Adipocyte (in vitro differentiated cells): ENCODE measurements at regions not wholly inside any gene's neighbourhood (a gene's known extent, or its start where the extent isn't known, plus 50 kb on each side); places are given as distances from the start of the nearest gene placed in this dataset.

Experiments used
- DNase-seq: peaks from one replicate; pipeline ENCODE4 v3.0.0-alpha.2; 2015; ENCODE audit warnings: low read depth
- H3K27me3 ChIP-seq: replicated peaks from 2 replicates; pipeline ENCODE4 v1.7.0; 2013; ENCODE audit warnings: mild to moderate bottlenecking, low read length, moderate library complexity; ENCODE audit not compliant: control insufficient read depth, insufficient read depth
- H3K36me3 ChIP-seq: 2 replicates; pipeline ENCODE4 v1.7.0; 2013; ENCODE audit warnings: low read length, mild to moderate bottlenecking, moderate library complexity; ENCODE audit not compliant: control insufficient read depth, insufficient read depth, severe bottlenecking
- H3K4me1 ChIP-seq: 2 replicates; pipeline ENCODE4 v1.7.0; 2013; ENCODE audit warnings: mild to moderate bottlenecking, low read length, moderate library complexity; ENCODE audit not compliant: control insufficient read depth, insufficient read depth
- H3K4me3 ChIP-seq: 2 replicates; pipeline ENCODE4 v1.7.0; 2013; ENCODE audit warnings: mild to moderate bottlenecking, low read length, moderate library complexity
- H3K9ac ChIP-seq: 2 replicates; pipeline ENCODE4 v1.7.0; 2013; ENCODE audit warnings: mild to moderate bottlenecking, low read length, moderate library complexity
- H3K9me3 ChIP-seq: 2 replicates; pipeline ENCODE4 v1.7.0; 2013; ENCODE audit warnings: mild to moderate bottlenecking, low read length, moderate library complexity; ENCODE audit not compliant: control insufficient read depth

DNA sequence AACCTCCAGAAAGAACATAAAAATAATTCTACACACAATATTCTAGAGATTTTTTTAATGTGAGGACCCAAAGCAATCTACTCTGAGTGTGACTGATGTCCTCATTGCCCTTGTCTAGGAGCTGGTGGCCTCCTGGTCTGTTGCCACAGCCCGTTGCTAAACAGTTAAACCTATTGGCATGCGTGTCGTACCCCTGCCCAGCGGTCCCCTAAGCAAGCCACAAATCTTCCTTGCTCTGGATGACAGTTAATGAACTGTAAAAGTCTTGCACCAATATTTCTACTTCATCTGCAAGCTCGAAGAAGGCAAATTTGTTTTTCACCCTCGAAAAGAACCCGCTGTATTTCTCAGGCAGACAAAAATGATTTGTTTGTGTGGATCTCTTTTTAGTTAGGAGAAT is 489.1 kb upstream of the MEX3C start:
- DNase-seq: no peak
- no peaks in the 10 kb centered on the region for H3K4me1 ChIP-seq

DNA sequence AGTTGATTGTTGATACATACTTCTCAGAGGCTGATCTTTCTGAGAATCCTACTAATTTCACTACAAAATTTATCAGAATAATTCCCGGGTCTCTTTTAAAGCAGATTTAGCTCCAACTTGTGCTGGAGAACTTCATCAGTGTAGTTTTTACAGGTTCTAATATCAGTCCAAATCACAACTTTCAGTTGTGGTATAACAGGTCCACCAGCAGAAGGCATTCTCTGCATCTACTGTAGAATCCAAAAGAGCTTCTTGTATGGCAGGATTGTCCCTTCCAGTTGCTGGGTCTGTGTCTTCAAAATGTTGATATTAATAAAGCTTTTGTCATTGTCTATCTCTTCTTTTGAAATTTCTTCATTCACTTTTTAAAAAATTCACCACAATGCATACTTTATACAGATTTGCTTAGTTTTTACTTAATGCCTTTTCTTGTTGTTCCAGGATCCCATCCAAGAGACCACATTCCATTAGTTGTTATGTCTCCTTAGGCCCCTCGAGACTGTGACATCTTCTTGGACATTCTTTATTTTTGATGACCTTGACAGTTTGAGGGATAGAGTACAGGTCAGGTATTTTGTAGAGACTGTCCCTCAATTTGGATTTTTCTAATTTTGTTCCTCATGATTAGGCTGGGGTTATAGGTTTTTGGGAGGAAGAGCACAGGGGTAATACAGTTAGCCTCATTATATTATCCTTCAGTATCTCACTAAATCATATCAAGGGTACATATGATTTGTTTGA is 490.5 kb upstream of the MEX3C start:
- no peak for DNase-seq

More for the DNA sequence above, 489.1 kb upstream of the MEX3C start:
- Histone ChIP-seq H3K36me3 (no peaks in the 10 kb centered on the region), H3K9ac (no peak overlapping the region), H3K27me3 (no peaks in the 10 kb centered on the region), H3K9me3 (peaks cover 4% of the 10 kb centered on the region), H3K4me3 (no peak overlapping the region)

DNA sequence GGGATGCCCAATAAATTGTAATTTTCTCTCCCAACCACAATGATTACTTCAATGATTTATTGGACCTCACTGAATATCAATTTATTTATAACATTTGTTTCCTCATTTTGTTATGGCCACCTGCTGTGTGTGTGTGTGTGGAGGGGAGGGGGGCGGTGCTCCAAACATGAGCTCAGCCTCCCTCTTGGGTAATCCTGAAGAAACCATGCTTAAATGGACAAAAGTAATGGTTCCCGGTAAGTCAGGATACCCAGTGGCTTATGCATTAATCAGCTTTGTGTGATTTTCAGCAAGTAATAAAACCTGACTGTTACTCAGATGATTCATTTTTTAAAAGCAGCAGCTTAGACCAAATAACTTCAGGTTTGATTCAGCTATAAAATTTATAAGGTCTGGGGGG is 495.1 kb upstream of the MEX3C start:
- no peaks in the 10 kb centered on the region for H3K36me3 ChIP-seq
- no peak overlapping the region for H3K9ac ChIP-seq
- no peaks in the 10 kb centered on the region for H3K4me1 ChIP-seq
- DNase-seq: no peak
- no peaks in the 10 kb centered on the region for H3K27me3 ChIP-seq
- H3K9me3 ChIP-seq: no peaks in the 10 kb centered on the region
- H3K4me3 ChIP-seq: no peak overlapping the region

More for the DNA sequence above, 490.5 kb upstream of the MEX3C start:
- Histone ChIP-seq H3K4me1 (no peaks in the 10 kb centered on the region), H3K36me3 (no peaks in the 10 kb centered on the region), H3K27me3 (no peaks in the 10 kb centered on the region), H3K9ac (no peak overlapping the region), H3K9me3 (no peaks in the 10 kb centered on the region), H3K4me3 (no peak overlapping the region)

DNA sequence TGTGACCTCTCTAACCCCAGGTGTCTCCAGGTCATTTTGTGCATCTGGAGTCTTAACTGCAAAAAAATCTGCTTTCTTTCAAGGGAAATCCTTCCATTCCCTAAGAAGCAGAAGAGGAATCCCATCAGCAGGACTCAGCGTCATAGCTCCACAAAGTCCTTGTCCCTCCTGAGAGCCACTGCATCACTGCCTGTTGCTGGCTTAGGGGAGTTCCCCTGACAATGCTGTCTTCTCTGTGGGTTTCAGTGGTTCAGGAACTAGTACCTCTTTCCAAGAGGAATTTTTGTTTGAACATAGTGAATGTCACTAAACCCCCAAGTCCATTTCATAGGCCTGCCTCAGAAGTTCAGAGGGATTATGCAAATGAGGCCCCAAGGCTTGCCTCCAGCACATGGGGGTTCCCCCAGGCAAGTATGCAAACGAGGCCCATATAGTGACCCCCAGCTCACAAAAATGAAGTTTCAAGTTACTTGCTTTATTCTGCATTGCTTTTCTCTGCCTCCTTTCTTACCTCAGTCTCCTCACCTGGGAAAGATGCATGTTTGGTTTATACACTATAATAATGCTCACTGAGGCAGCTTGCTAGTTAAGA is 513.9 kb upstream of the MEX3C start:
- Histone ChIP-seq H3K4me1 (no peaks in the 10 kb centered on the region), H3K36me3 (no peaks in the 10 kb centered on the region), H3K9ac (no peak overlapping the region), H3K27me3 (no peaks in the 10 kb centered on the region), H3K9me3 (peaks cover 17% of the 10 kb centered on the region), H3K4me3 (no peak overlapping the region)
- no peak for DNase-seq

DNA sequence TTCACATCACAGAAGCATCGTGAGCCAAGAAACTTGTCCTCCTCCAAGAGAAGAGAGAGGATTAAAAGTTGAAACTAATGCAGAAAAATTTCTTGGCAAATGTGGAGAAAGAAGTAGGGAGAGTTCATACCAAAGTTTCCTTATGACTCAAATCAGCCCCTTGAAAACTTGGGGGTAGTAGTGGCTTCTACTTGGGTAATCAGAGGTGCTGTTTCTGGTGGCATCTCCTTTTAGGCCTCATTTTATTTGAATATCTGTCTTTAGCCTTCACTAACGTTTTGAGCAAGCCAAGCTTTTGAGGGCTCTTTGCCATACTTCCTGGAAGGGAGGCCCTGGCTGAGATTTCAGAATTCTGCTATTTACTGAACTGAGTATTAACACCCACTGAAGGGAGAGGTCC is 515.3 kb upstream of the MEX3C start:
- no peak for DNase-seq
- Histone ChIP-seq H3K9ac (no peak overlapping the region), H3K27me3 (no peaks in the 10 kb centered on the region), H3K4me1 (no peaks in the 10 kb centered on the region), H3K36me3 (no peaks in the 10 kb centered on the region), H3K4me3 (no peak overlapping the region), H3K9me3 (peaks cover 13% of the 10 kb centered on the region)

DNA sequence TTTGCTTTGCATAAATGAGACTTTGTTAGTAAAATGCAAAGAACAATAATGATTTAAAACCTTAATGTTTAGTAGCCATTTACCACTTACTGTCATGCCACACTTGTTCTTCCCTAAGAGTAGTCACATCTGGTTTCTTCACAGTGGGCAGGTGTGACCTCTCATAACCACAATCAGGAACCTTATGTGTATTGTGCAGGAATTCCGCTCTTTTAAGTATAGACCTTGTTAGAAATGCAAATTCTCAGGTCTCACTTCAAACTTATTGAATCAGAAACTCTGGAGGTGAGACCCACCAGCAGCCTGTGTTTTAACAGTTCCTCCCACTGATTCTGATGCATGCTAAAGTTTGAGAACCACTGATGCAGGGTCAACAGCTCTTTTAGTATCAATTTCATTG is 518.8 kb upstream of the MEX3C start:
- Histone ChIP-seq H3K9me3 (peaks cover 13% of the 10 kb centered on the region), H3K36me3 (no peaks in the 10 kb centered on the region), H3K27me3 (no peaks in the 10 kb centered on the region), H3K4me1 (no peaks in the 10 kb centered on the region), H3K4me3 (no peak overlapping the region), H3K9ac (no peak overlapping the region)
- no peak for DNase-seq

DNA sequence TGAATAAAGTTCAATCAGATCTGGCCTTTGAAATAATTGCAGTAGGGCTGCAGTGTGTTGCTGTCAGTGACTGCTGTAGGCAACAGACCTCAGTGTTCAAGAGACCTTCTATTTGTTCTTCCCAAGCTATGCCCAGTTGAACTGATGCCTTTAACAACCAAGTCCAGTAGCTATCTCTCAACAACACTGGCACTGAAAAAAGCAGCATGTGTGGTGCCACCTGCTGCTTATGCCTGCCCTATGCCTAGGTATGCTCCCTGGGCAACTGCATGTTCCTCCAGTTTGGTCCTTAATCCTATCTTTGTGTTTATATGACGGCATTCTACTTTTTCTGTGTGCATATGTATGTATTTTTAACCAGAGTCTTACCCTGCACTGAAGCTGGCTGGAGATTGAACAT is 523.9 kb upstream of the MEX3C start:
- no peaks in the 10 kb centered on the region for H3K27me3 ChIP-seq
- no peak for DNase-seq
- H3K4me1 ChIP-seq: peaks cover 2% of the 10 kb centered on the region

DNA sequence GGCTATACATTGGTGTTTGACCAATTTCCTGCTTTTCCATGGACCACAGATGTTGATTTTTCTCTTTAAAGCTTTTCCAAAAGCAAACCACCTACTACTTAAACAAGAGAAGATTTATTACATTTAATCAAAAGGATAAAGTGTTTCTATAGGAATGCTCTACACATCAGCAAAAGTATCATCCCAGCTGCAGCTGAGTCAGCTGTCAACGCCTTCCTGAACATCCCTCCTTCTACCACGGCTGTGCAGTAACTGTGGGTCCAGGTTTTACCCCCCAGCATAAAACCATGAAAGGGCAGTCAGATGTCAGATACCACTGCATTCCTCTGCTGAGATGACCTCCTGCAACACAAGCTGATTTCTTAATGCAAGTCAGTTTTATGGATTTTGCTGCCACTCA is 524.5 kb upstream of the MEX3C start:
- H3K36me3 ChIP-seq: no peaks in the 10 kb centered on the region
- no peak for DNase-seq
- H3K4me3 ChIP-seq: no peak overlapping the region
- no peaks in the 10 kb centered on the region for H3K27me3 ChIP-seq
- no peak overlapping the region for H3K9ac ChIP-seq
- H3K9me3 ChIP-seq: no peaks in the 10 kb centered on the region
- peaks cover 2% of the 10 kb centered on the region for H3K4me1 ChIP-seq

More for the DNA sequence above, 523.9 kb upstream of the MEX3C start:
- Histone ChIP-seq H3K36me3 (no peaks in the 10 kb centered on the region), H3K9ac (no peak overlapping the region), H3K4me3 (no peak overlapping the region), H3K9me3 (no peaks in the 10 kb centered on the region)

DNA sequence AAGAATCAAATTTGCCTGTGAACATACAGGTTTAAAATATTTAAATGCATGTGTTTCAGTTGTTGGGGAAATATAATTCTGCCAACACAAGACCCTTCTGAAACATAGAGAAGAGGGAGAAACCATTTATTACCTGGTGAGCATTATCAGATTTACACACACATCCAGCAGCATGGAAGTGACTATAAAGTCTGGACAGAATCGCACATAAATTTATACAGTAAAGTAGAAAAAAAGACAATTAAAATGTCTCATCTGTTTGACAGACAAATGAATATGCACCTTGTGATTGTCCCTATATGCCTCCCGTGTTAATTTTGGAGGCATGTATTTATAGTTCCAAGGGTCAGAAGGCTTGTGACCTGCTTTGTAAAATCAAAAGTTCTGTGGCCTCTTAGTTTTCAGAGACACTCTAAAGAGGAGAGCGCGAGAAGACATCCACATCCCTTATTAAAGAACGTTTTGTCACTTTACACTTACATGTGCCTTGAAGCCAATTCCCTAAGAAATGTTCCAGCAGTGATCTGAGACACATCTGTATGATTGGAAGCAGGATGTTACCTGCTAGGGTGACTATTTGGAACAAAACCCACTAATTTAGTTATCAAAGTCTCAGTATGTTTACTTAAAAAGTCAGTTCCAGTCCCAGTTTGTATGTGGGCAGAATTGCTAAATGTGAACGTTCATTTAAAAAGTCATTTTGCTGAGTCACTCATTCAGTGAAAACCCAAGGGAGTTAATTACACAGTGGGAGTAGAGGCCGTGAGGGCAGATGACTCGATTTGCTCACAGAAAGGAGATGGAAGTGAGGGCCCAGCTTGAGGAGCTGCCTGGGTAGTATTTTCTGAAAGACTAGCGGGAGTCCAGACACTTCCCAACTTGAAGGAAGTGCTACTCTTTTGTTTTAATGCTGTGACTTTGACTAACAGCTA is 527.6 kb upstream of the MEX3C start:
- Histone ChIP-seq H3K4me3 (no peak overlapping the region), H3K36me3 (no peaks in the 10 kb centered on the region), H3K4me1 (peaks cover 2% of the 10 kb centered on the region), H3K9ac (no peak overlapping the region), H3K27me3 (no peaks in the 10 kb centered on the region), H3K9me3 (no peaks in the 10 kb centered on the region)
- no peak for DNase-seq

DNA sequence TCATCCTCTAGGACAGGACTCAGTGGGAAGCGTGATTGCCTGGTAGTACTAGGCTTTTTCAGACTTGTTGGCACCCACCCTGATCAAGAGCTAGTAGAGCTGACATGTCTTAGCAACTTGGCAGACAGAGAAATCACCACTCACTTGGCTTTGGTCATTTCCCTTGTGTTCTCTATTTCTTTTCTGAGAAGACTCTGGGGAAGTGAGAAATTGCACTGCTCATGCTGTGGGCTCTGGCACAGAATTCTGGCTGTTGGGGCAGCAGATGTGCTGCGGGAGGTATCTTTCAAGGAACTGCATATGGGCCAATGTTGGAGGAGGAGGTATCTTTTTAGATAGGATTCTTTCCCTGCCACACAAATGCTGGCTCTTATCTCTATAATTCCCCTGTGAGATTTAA is 529.1 kb upstream of the MEX3C start:
- DNase-seq: no peak
- Histone ChIP-seq H3K36me3 (no peaks in the 10 kb centered on the region), H3K9me3 (no peaks in the 10 kb centered on the region)

DNA sequence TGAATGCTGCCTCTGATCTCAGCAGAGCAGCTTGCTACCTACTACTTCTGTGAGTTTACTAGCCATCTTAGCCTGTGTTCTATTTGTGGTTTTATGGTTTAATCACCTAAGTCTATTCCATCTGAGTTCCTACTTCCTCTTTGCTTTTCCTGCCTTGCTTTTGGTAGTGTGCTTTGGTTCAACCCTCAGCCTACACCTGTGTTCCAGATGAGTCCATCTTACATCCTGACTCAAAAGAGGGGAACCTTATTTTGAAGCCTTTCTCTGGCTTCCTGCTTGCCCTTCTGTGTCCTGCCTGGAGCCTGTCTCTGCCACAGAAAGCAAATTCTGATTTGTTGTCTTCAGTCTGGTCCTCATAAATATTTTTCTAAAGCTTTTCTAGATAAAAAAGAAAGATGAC is 530.3 kb upstream of the MEX3C start:
- Histone ChIP-seq H3K9ac (no peak overlapping the region), H3K9me3 (no peaks in the 10 kb centered on the region), H3K4me1 (peaks cover 2% of the 10 kb centered on the region), H3K36me3 (no peaks in the 10 kb centered on the region), H3K27me3 (no peaks in the 10 kb centered on the region), H3K4me3 (no peak overlapping the region)
- no peak for DNase-seq

More for the DNA sequence above, 529.1 kb upstream of the MEX3C start:
- H3K27me3 ChIP-seq: no peaks in the 10 kb centered on the region
- no peak overlapping the region for H3K4me3 ChIP-seq
- H3K9ac ChIP-seq: no peak overlapping the region
- H3K4me1 ChIP-seq: peaks cover 2% of the 10 kb centered on the region
